ENCODE measurements at regions not wholly inside any gene's neighbourhood (a gene's known extent, or its start where the extent isn't known, plus 50 kb on each side); places are given as distances from the start of the nearest gene placed in this dataset.
"Not testable (repeated sequence)": the region's sequence is repeated elsewhere in the genome, so short reads cannot be mapped to it uniquely, and the experiment has no call there.

DNA sequence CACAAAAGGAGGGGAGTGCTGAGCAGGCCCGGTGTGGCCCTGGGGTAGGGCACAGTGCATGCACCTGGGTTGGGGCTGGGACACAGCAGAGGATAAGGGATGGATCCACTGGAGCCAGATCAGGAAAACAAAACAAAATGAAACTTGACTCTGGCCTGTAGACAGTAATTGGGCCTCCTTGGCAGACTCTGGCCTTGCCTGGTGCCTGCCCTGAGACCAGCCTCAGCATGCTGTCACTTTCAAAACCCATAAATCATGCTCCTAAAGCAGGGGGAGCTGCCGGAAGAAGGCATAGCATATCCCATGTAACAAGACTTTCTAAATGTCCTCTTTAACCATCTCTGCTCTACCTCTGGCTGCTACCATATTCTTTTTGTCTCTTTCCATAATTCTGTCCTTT, 61.1 kb upstream of the IGFBP5 start:
- no peak overlapping the region for H3K4me3 ChIP-seq (ENCODE audit: low read depth, low read length)
- TF ChIP-seq CTCF (IDR thresholded peaks at IDR 0.05; ENCODE audit: low read depth, low read length) = no peak

DNA sequence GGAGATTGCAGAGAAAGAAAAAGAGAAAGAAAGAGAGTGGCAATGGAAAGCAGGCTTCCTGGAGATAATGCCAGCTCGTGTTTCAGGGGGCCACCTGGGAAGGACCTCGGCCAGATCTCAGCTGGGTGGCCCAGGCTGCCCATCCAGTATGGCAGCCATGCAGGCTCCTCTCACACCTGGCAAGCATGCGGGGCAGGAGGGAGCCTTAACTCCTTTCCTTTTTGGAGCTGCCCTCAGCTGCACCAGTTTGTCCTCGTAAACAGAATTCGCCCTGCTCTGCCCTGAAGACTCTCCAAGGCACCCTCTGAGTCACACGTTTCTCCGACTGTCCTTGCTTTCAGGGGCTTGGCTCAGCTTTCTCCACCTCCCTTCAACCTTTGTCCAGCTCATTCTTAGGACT, 59.5 kb upstream of the IGFBP5 start:
- no peak overlapping the region for H3K4me3 ChIP-seq (ENCODE audit: low read depth, low read length)
- no peak for TF ChIP-seq CTCF (IDR thresholded peaks at IDR 0.05; ENCODE audit: low read depth, low read length)

DNA sequence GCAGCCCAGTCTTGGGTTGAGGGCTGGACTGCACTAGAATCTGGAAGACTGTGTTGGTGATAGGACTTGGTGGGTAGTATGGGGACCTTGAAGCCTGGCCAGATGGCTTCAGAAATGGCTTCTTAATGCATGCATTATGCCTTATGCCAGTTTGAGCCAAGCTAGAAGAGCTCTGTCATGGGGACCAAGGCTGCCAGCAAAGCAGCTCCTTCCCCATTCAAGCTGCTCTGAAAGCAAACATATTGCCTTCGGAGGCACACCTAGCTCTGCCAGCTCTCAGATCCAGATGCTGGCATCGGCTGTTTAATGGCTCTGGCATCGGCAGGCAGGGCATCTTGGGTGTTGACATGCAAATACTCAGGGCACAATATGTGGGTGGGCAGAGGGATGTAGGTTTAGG, 59.0 kb upstream of the IGFBP5 start:
- no peak for TF ChIP-seq CTCF (IDR thresholded peaks at IDR 0.05; ENCODE audit: low read depth, low read length)
- no peak overlapping the region for H3K4me3 ChIP-seq (ENCODE audit: low read depth, low read length)

DNA sequence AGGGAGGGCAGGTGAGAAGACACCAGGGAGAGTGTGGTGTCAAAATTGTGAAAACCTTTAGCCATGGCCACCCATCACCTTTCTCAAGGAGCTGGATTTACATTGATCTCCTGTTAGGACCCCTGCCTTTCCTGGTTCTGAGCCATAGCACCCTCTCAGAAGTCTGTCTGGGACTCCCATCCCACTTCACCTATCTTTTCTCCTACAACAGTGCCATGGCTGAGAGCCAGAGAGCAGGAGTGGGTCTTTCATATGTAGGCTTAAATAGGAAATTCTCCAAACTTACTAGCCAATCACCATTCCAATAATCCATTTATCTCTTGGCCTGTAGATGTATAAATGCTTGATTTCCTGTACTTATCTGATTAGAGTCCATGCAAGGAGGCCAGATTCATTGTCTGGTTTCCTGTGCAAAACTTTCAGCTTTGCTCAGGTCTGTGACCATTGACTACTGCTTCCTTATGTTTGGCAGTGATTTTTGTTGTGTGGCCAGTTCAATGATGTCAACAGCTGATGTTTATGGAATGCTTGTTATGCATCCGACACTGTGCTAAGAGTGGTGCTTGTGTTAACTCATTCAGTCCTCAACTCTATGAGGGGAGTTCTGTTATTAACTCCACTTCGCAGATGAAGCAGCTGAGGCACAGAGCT, 57.6 kb upstream of the IGFBP5 start:
- H3K4me3 ChIP-seq (ENCODE audit: low read depth, low read length) = no peak overlapping the region
- TF ChIP-seq CTCF (IDR thresholded peaks at IDR 0.05; ENCODE audit: low read depth, low read length) = no peak

- H3K4me3 ChIP-seq (ENCODE audit: low read depth, low read length) = not testable (repeated sequence)
Observed at GRCh38 chr2:216750750-216751149, 55.4 kb upstream of the IGFBP5 start.

GRCh38 chr2:216746268-216746667, 50.9 kb upstream of the IGFBP5 start:
- H3K4me3 ChIP-seq (ENCODE audit: low read depth, low read length) = not testable (repeated sequence)

DNA sequence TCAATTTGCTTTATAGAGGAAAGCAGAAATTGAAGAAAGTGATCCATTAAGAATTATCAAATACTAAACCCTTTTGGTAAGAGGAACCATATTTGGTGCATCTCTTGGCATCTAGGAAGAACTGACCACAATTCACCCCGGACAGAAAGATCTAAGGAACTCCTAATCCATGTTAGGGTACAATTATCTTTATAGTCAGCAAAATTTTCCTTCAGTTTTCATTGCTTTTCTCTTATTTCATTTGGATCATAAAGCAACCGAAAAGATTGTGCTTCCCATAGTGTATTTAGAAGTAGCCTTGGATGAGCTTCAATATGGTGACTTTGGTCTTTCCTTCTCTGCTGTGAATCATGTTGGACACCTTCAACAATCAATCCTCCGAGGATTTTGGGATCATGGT, 50.1 kb upstream of the IGFBP5 start:
- no peak for TF ChIP-seq CTCF (IDR thresholded peaks at IDR 0.05; ENCODE audit: low read depth, low read length)
- H3K4me3 ChIP-seq (ENCODE audit: low read depth, low read length) = no peak overlapping the region
